ENCODE measurements at regions not wholly inside any gene's neighbourhood (a gene's known extent, or its start where the extent isn't known, plus 50 kb on each side); places are given as distances from the start of the nearest gene placed in this dataset.

- H3K27me3 ChIP-seq (replicated peaks in 1 of 2; ENCODE audit: control insufficient read depth in 2 of 2, insufficient read depth in 2 of 2, low read length in 1 of 2), result no peaks in the 10 kb centered on the region
- H3K27ac ChIP-seq (ENCODE audit: control insufficient read depth, insufficient read depth), result no peak overlapping the region
- H2AFZ ChIP-seq (ENCODE audit: control insufficient read depth, low read depth, low read length), result no peak overlapping the region
- in situ Hi-C loops (cut with MboI), result no loop called here
- no peaks in the 10 kb centered on the region for H3K36me3 ChIP-seq (ENCODE audit: control insufficient read depth in 2 of 2, insufficient read depth in 2 of 2, low read length in 1 of 2)
- no peak for ATAC-seq
- no peaks in the 10 kb centered on the region for H3K4me1 ChIP-seq (ENCODE audit: control insufficient read depth, insufficient read depth, low read length)
- FAIRE-seq, result no peak
- TF ChIP-seq EGR1 (IDR thresholded peaks at IDR 0.05; ENCODE audit: borderline replicate concordance in 1 of 2, low read depth in 2 of 2, low read length in 2 of 2) (no peak), SMARCA5 (IDR thresholded peaks at IDR 0.05) (no peak), ZBTB4 (CRISPR knock-in tag; IDR thresholded peaks at IDR 0.05) (no peak), SREBF1 (IDR thresholded peaks at IDR 0.05; ENCODE audit: low read length) (no peak), TAF1 (IDR thresholded peaks at IDR 0.05; ENCODE audit: borderline replicate concordance, low read depth, low read length) (no peak), PML (IDR thresholded peaks at IDR 0.05; ENCODE audit: low read length) (no peak), SREBF2 (IDR thresholded peaks at IDR 0.05; ENCODE audit: low read length) (no peak), TCF3 (IDR thresholded peaks at IDR 0.05; ENCODE audit: borderline replicate concordance, insufficient read depth, low read depth, low read length) (no peak), CHD1 (IDR thresholded peaks at IDR 0.05; ENCODE audit: low read depth, low read length) (no peak), CBX5 (IDR thresholded peaks at IDR 0.05; ENCODE audit: low read depth) (no peak), JUNB (IDR thresholded peaks at IDR 0.05) (no peak), CBFB (IDR thresholded peaks at IDR 0.05; ENCODE audit: low read depth) (no peak)
- TF ChIP-seq, protein P1, sequence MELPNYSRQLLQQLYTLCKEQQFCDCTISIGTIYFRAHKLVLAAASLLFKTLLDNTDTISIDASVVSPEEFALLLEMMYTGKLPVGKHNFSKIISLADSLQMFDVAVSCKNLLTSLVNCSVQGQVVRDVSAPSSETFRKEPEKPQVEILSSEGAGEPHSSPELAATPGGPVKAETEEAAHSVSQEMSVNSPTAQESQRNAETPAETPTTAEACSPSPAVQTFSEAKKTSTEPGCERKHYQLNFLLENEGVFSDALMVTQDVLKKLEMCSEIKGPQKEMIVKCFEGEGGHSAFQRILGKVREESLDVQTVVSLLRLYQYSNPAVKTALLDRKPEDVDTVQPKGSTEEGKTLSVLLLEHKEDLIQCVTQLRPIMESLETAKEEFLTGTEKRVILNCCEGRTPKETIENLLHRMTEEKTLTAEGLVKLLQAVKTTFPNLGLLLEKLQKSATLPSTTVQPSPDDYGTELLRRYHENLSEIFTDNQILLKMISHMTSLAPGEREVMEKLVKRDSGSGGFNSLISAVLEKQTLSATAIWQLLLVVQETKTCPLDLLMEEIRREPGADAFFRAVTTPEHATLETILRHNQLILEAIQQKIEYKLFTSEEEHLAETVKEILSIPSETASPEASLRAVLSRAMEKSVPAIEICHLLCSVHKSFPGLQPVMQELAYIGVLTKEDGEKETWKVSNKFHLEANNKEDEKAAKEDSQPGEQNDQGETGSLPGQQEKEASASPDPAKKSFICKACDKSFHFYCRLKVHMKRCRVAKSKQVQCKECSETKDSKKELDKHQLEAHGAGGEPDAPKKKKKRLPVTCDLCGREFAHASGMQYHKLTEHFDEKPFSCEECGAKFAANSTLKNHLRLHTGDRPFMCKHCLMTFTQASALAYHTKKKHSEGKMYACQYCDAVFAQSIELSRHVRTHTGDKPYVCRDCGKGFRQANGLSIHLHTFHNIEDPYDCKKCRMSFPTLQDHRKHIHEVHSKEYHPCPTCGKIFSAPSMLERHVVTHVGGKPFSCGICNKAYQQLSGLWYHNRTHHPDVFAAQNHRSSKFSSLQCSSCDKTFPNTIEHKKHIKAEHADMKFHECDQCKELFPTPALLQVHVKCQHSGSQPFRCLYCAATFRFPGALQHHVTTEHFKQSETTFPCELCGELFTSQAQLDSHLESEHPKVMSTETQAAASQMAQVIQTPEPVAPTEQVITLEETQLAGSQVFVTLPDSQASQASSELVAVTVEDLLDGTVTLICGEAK (IDR thresholded peaks at IDR 0.05; ENCODE audit: borderline replicate concordance), result no peak
- no peaks in the 10 kb centered on the region; the same call in 2 of the 3 replicates for H3K9me3 ChIP-seq (replicated peaks; ENCODE audit: control insufficient read depth, insufficient read depth, low read length)
- no peaks in the 10 kb centered on the region for H3K79me2 ChIP-seq (ENCODE audit: control insufficient read depth, insufficient read depth, low read length)
- BruUV-seq (replicated peaks), result no TSS peak
- intact Hi-C loops (cut with micrococcal nuclease; ENCODE audit: unreplicated experiment), result no loop called here
- ChIA-PET CTCF (interaction anchor here (1.4 to 1.5 kb wide), 2 partner anchors 20 to 24 kb away, joined by 4 read pairs; no protein-coding TSS in a partner anchor), RAD21 (ENCODE audit: unreplicated experiment) (no interaction called here), POLR2A (no interaction called here), SMC1A (ENCODE audit: uncharacterized antibody, unreplicated experiment) (no interaction called here)
- no peak overlapping the region for H3K9ac ChIP-seq (ENCODE audit: control insufficient read depth, insufficient read depth, low read length)
- no peaks in the 10 kb centered on the region for H4K20me1 ChIP-seq (ENCODE audit: control insufficient read depth, insufficient read depth)
- H3K4me3 ChIP-seq, result no peak overlapping the region
- no peak for DNase-seq (ENCODE audit: low read depth, low spot score)
- H3K4me2 ChIP-seq (ENCODE audit: control insufficient read depth, insufficient read depth), result no peak overlapping the region
- WGBS (ENCODE audit: insufficient coverage, insufficient replicate concordance, low lambda C conversion rate, missing lambda C conversion rate), result 68% methylated on average over 6 of the region's 6 CpGs
Observed at GRCh38 chr12:69045430-69045829, 112.5 kb upstream of the CPM start.
